Inflammatory macrophage treated with lipopolysaccharide for 1 hour (primary cell): ENCODE measurements at regions not wholly inside any gene's neighbourhood (a gene's known extent, or its start where the extent isn't known, plus 50 kb on each side); places are given as distances from the start of the nearest gene placed in this dataset.
A peak's percentile ranks its signal among the peaks of the same experiment; 100 is the strongest.
"Not testable (repeated sequence)": the region's sequence is repeated elsewhere in the genome, so short reads cannot be mapped to it uniquely, and the experiment has no call there.

Experiments used
- DNase-seq, 2 donors: peaks; one replicate each; pipeline ENCODE4 v3.0.0-alpha.2; 2020 to 2022

DNA sequence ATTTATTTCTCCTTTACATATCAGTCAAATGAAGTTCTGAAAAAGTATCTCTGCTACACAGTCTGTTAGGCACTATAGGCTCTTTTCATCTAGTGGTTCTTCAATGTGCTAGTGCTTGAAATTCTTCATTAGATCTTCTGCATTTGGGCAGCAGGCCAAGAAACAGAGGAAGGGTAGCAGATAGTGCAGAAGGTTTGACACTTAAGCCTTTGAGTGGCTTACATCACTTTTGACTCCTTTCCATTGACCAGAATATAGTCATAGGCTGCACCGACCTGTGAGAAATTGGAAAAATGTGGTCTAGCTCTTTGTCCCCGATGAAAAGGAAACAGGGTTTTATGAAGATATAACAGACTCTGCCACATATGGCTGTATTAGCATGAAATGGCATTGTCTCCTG lies 459.5 kb upstream of the PTGER4 start:
- DNase-seq: no peak

DNA sequence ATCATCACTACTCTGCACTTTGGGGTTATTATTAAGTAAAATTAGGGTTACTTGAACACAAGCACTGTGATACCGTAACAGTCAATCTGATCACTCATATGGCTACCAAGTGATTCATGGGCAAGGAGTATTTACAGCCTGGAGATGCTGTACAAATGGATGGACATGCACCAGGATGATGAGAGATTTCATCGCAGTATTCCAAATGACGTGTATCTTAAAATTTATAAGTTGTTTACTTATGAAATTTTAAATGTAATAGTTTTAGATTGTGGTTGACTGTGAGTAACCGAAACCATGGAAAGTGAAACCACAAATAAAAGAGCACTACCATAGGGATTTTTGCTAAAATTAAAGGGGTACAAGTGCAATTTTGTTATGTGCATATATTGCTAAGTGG lies 462.2 kb upstream of the PTGER4 start:
- DNase-seq: no peak

GRCh38 chr5:40210694-40211093 lies 469.0 kb upstream of the PTGER4 start:
- DNase-seq: no peak

- DNase-seq: no peak
Observed at GRCh38 chr5:40206030-40206429, 473.7 kb upstream of the PTGER4 start.

GRCh38 chr5:40204144-40204543 lies 475.6 kb upstream of the PTGER4 start:
- no peak for DNase-seq

- DNase-seq: no peak
Observed at GRCh38 chr5:40202814-40203440, 476.8 kb upstream of the PTGER4 start.

- no peak for DNase-seq
Observed at GRCh38 chr5:40198736-40199135, 481.0 kb upstream of the PTGER4 start.

DNA sequence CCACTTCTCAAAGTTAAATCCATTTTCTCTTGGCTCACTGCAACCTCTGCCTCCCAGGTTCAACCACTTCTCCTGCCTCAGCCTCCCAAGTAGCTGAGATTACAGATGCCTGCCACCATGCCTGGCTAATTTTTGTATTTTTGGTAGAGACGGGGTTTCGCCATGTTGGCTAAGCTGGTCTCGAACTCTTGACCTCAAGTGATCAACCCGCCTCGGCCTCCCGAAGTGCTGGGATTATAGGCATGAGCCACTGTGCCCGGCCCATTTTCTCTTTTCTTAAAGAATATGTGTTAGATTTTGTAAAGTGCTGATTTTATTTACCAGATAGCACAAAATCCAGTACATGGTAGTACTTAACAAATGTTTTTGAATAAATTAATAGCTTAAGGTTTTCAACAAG lies 484.1 kb upstream of the PTGER4 start:
- DNase-seq: not testable (repeated sequence)

DNA sequence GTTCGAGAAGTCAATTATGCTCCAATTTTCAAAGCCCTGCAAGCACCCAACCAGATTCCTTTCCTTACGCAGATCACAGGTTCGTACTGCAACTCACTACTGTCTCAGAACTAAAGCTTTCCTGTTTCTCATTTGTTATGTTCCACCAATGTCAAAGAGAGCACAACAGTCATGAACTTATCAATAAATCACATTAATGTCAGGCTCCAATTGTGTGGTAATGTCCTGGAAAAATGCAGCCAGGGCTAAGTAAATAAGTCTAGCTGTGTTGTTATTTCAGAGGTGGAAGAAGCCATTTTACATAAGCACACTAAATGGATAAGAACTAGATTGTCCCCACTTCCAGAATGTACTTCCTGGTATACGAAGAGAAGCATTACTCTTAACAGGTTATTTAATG lies 488.6 kb upstream of the PTGER4 start:
- DNase-seq: no peak

DNA sequence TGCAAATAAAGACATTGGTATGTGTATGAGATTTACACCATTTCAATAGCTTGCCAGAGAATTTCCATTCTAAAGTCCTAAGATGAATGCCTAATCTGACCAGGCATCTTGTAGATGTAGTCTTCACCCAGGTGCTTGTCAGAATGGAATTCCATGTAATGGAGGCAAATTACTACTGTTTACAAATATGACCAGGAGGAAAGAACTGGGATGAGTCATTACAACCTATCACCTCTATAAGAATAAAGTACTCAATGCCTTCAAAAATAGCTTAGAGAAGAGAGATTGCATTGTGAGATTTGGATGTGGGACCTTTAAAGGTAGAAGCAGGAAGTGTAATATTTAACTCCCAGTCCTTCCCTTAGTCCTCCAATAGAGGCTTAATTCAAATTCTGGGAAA lies 507.0 kb upstream of the PTGER4 start:
- no peak for DNase-seq

- peak in 1 of 2 donors; percentile 8 for DNase-seq
Observed at GRCh38 chr5:40171971-40172370, 507.7 kb upstream of the PTGER4 start.

GRCh38 chr5:40167283-40167682 lies 512.4 kb upstream of the PTGER4 start:
- no peak for DNase-seq

GRCh38 chr5:40166802-40167201 lies 512.9 kb upstream of the PTGER4 start:
- no peak for DNase-seq

- DNase-seq: peak; percentile 12 to 17
Observed at GRCh38 chr5:40165789-40166728, 513.7 kb upstream of the PTGER4 start.

DNA sequence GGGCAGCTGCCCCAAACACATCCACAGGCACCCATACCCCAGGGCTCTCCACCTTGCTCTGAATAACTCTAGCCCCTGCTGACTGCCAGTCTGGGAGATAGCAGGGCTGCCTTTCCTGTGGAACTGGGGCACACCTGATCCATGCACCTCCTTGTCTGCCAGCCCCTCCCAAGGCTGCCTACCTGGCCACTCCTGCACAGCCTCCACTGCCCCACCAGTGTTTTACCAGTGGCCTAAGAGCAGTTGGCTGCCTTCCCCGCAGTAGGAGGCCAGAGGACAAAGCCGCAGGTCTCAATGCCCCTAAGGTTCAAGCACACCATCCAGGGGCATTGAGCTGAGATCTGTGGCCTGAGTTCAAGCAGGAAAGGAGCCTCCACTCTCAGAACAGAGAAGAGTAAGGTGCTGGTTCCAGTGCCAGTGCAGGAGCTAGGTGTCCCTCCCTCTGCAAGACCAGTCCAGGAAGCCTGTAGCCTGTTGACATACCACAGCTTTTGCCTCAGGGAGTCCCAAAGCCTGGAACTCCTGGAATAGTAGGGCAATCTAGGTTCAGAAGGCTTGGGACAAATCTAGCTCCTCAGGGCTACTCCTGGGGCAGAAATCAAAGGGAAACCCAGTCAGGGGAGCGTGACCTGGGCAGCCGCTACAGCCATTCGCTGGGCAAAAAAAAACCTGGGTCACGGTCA lies 514.5 kb upstream of the PTGER4 start:
- no peak for DNase-seq

DNA sequence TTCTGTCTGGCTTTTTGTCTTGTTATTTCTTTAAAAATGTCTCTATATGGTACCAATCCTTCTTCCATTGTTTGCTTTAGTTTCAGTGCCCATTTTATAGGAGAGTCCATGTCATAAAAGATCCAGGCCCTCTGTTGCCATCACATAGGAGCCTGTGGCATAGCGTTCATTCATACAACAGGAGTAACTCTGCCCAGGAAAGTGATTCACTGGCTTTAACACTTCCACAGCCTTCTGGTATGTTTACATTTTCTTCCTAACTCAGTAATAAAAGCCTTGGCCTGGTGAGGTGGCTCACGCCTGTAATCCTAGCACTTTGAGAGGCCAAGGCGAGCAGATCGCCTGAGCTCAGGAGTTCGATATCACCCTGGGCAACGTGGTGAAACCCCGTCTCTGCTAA lies 519.3 kb upstream of the PTGER4 start:
- DNase-seq: no peak

DNA sequence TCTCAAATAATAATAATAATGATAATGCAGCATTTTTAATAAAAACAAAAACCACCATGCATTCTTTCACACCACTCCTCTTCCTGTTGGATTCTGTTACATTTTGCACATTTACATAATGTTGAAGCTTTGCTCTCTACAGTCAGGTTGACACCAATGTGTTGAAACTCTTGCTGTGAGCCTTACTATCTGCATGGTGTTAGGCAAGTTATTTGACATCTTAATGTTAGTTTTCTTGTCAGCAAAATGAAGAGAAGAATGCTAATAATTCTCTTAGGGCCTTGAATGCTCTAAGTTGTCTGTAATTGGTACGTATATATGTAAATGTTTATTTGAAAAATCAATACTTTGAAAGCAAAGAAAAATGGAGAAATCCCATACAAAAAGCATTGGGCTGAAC lies 525.5 kb upstream of the PTGER4 start:
- DNase-seq: no peak

- no peak for DNase-seq
Observed at GRCh38 chr5:40150896-40151295, 528.8 kb upstream of the PTGER4 start.

DNA sequence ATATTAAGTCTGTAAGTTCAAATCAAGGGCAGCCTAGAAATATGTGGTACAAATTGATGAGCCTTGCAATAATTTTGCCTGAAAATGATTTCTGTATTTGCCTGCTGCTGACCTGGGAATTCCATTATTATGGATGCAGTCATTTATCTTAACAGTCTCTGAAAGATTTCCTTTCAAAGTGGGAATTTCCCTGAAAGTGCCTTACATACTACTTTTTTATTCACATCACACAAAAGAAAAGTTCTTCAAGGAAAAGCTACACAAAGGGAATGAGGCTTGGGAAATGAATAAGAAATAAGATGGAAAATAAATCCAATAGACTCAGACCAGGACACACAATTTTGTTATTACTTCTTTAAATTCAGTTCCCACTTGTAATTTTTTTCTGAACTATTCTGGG lies 537.8 kb upstream of the PTGER4 start:
- no peak for DNase-seq

DNA sequence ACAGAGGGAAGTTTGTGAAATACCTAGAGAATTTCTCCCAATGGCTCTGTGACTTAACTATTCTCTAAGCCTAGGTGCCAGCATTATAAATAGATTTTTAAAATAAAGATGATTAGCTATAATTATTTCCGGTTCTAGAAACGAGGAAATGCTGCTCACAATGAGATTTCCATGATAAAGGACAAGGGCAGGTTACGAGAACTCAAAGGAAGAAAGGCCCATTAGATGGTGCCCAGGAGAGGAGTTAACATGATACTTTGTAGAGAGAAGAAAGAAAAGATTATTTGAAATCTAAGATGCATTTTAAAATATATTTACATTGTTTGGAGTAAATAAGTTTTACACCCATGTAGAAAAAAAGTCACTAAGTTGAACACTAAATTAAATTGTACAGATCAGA lies 538.3 kb upstream of the PTGER4 start:
- DNase-seq: no peak

- no peak for DNase-seq
Observed at GRCh38 chr5:40137223-40137622, 542.5 kb upstream of the PTGER4 start.

DNA sequence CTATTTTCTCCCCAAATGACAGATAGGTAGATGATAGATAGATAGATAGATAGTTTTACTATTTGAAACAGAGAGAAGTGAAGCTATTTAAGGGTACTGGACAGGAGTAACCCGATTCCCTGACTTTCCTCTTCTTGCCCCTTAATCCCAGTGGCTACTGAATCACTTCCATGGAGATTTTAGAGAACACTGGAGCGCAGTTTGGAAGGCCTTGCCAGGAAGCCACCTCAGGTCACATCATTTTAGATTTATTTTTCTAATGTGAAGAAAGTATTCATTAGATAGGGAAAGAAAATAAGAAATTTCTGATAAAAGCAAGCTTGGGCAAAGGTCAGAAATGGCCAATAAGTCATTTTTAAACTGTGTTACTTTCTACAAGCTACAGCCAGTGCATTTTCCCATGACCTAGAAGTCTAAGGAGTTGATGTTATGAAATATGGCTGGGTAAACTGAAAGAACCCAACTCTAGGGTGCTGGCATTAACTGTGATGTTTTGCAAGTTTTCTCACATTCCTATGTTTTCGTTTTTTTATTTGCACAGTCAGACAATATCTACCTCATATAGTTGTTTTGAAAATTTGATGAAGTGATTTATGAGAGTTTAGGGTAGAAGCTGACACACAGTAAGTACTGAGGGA lies 544.7 kb upstream of the PTGER4 start:
- no peak for DNase-seq

DNA sequence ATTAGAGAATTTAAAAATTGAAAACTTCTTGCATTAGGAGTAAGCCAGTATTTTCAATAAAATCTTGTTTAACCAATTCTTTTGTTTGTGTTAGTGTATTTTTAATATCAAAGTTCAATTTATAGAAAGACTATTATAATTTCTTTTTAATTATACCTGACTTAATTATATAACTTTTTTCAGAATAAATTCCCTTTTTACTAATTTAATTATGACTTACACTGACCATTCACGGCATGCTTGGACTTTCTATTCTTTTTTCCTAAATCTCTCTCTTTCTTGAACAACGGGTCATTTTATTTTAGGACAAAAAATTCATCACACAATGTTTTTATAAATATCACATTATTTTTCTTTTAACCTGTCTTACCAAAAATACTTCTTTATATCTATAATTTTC lies 555.3 kb upstream of the PTGER4 start:
- DNase-seq: no peak
